IMR-90 (cell line): ENCODE measurements at regions not wholly inside any gene's neighbourhood (a gene's known extent, or its start where the extent isn't known, plus 50 kb on each side); places are given as distances from the start of the nearest gene placed in this dataset.

Source experiments
- ATAC-seq: fragments of 200-7000 bp; cut with Tn5 transposase; 2 replicates; pipeline ENCODE4 v1.9.1; 2020; ENCODE audit warnings: low read depth, mild to moderate bottlenecking, moderate library complexity
- BruUV-seq: library from RNA; stranded (reverse); fragments of 400-500 nt; replicated peaks from 2 replicates; lab custom pipeline; 2021; lab: Mats Ljungman, UMichigan
- CTCF ChIA-PET: fragments of 300-600 bp; formaldehyde crosslinking; extraction: SDS; loops from one replicate; lab custom pipeline; 2021; ENCODE audit warnings: antibody characterized with exemption; lab: Yijun Ruan, JAX
- POLR2A ChIA-PET: fragments of 300-600 bp; sonication (Branson Sonifier 250); formaldehyde crosslinking; loops from one replicate; lab custom pipeline; 2022; ENCODE audit warnings: antibody characterized with exemption; ENCODE audit not compliant: unreplicated experiment; lab: Charles Lee
- DNase-seq: peaks from one replicate; pipeline ENCODE4 v3.0.0; 2013
- H2AFZ ChIP-seq: replicated peaks from 2 replicates; pipeline ENCODE3; 2013; ENCODE audit warnings: low read length, mild to moderate bottlenecking; ENCODE audit not compliant: poor library complexity
- H2AK5ac ChIP-seq: 2 replicates; pipeline ENCODE4 v1.6.1; 2013; ENCODE audit warnings: low read depth, low read length, inconsistent platforms
- H2AK9ac ChIP-seq: replicated peaks from 2 replicates; pipeline ENCODE3; 2013; ENCODE audit warnings: mild to moderate bottlenecking, low read depth, low read length, moderate library complexity; ENCODE audit not compliant: poor library complexity
- H2BK120ac ChIP-seq: 2 replicates; pipeline ENCODE4 v1.6.1; 2013; ENCODE audit warnings: low read depth, low read length, inconsistent platforms
- H2BK15ac ChIP-seq: 3 replicates; pipeline ENCODE4 v1.6.1; 2013; ENCODE audit warnings: low read depth, low read length, inconsistent platforms
- H2BK20ac ChIP-seq: 2 replicates; pipeline ENCODE4 v1.6.1; 2013; ENCODE audit warnings: low read depth, mild to moderate bottlenecking, inconsistent platforms, low read length, moderate library complexity
- H2BK5ac ChIP-seq: 2 replicates; pipeline ENCODE4 v1.6.1; 2013; ENCODE audit warnings: mild to moderate bottlenecking, low read depth, low read length, inconsistent platforms; ENCODE audit not compliant: poor library complexity, severe bottlenecking
- H3K14ac ChIP-seq: replicated peaks from 2 replicates; pipeline ENCODE4 v1.6.1; 2013; ENCODE audit warnings: low read depth, low read length, inconsistent platforms
- H3K18ac ChIP-seq: 2 replicates; pipeline ENCODE4 v1.6.1; 2013; ENCODE audit warnings: low read depth, low read length, control low read depth
- H3K23ac ChIP-seq: 2 replicates; pipeline ENCODE4 v1.6.1; 2013; ENCODE audit warnings: low read depth, low read length, inconsistent platforms
- H3K27ac ChIP-seq: 2 replicates; pipeline ENCODE4 v1.5.1; 2013; ENCODE audit warnings: mild to moderate bottlenecking, control low read depth, low read length; ENCODE audit not compliant: insufficient read depth
- H3K27me3 ChIP-seq: 2 replicates; pipeline ENCODE4 v1.6.1; 2013; ENCODE audit warnings: low read length; ENCODE audit not compliant: control insufficient read depth, insufficient read depth
- H3K36me3 ChIP-seq: 2 replicates; pipeline ENCODE4 v1.6.1; 2013; ENCODE audit warnings: low read length, mixed read lengths; ENCODE audit not compliant: control insufficient read depth, insufficient read depth
- H3K4ac ChIP-seq: 2 replicates; pipeline ENCODE4 v1.6.1; 2013; ENCODE audit warnings: low read depth, low read length, inconsistent platforms
- H3K4me1 ChIP-seq: 2 replicates; pipeline ENCODE4 v1.6.1; 2013; ENCODE audit warnings: low read length, mixed read lengths; ENCODE audit not compliant: control insufficient read depth, insufficient read depth
- H3K4me2 ChIP-seq: 2 replicates; pipeline ENCODE4 v1.6.1; 2013; ENCODE audit warnings: low read depth, mild to moderate bottlenecking, control low read depth, low read length, moderate library complexity
- H3K4me3 ChIP-seq: 2 replicates; pipeline ENCODE4 v1.5.1; 2013; ENCODE audit warnings: low read depth, mild to moderate bottlenecking, control low read depth, low read length, moderate library complexity; ENCODE audit not compliant: insufficient read depth
- H3K56ac ChIP-seq: 2 replicates; pipeline ENCODE4 v1.6.1; 2013; ENCODE audit warnings: low read length, inconsistent platforms; ENCODE audit not compliant: insufficient read depth; ENCODE audit errors: extremely low read depth
- H3K79me1 ChIP-seq, 2 experiments: 2 replicates each; pipeline ENCODE4 v1.6.1; 2013; ENCODE audit warnings: low read length in 2 of 2, inconsistent platforms in 1 of 2, low read depth in 1 of 2
- H3K9ac ChIP-seq: 2 replicates; pipeline ENCODE4 v1.6.1; 2013; ENCODE audit warnings: low read depth, low read length, control low read depth
- H3K9me1 ChIP-seq: 2 replicates; pipeline ENCODE4 v1.6.1; 2013; ENCODE audit warnings: low read length, inconsistent platforms; ENCODE audit not compliant: insufficient read depth
- H3K9me3 ChIP-seq: 2 replicates; pipeline ENCODE4 v1.6.1; 2013; ENCODE audit warnings: low read length; ENCODE audit not compliant: control insufficient read depth, insufficient read depth
- H4K20me1 ChIP-seq: 2 replicates; pipeline ENCODE4 v1.6.1; 2013; ENCODE audit warnings: low read length, inconsistent platforms; ENCODE audit not compliant: insufficient read depth
- H4K5ac ChIP-seq: 2 replicates; pipeline ENCODE4 v1.6.1; 2013; ENCODE audit warnings: mild to moderate bottlenecking, low read depth, low read length, control low read depth
- H4K8ac ChIP-seq, 2 experiments: 2 replicates each; pipeline ENCODE4 v1.6.1; 2013; ENCODE audit warnings: low read depth in 2 of 2, low read length in 2 of 2, control low read depth in 1 of 2, inconsistent platforms in 1 of 2
- H4K91ac ChIP-seq: 2 replicates; pipeline ENCODE4 v1.6.1; 2013; ENCODE audit warnings: low read depth, low read length, inconsistent platforms; ENCODE audit not compliant: insufficient read depth
- WGBS, 2 experiments: methylation state at CpG; one replicate each; pipeline versions ENCODE4 v1.1.5 to v1.1.7; 2013; ENCODE audit warnings: missing lambda C conversion rate in 2 of 2; ENCODE audit not compliant: insufficient read length in 1 of 2; ENCODE audit errors: extremely low coverage in 2 of 2; 5-methylcytosine and 5-hydroxymethylcytosine counted together
- dilution Hi-C: fragments of 300-500 bp; cut with HindIII; formaldehyde crosslinking; loops from one replicate; pipeline ENCODE4 v1.14.3; 2018; ENCODE audit warnings: low sequenced_read_pairs; ENCODE audit not compliant: unreplicated experiment
- in situ Hi-C: fragments of 300-500 bp; cut with MboI; formaldehyde crosslinking; loops from 3 replicates; pipeline ENCODE4 v1.14.3; 2019; ENCODE audit warnings: low sequenced_read_pairs, inconsistent platforms, mixed read lengths
- intact Hi-C: fragments of 100-400 bp; cut with micrococcal nuclease; formaldehyde crosslinking; loops from 2 replicates; pipeline ENCODE4 v1.10.0; 2022
- TF ChIP-seq, protein P1 (sequence below): conservative IDR thresholded peaks from 2 replicates; pipeline ENCODE4 v1.5.1; 2012; ENCODE audit warnings: mild to moderate bottlenecking, low read depth, low read length, improper control_type of control experiment

DNA sequence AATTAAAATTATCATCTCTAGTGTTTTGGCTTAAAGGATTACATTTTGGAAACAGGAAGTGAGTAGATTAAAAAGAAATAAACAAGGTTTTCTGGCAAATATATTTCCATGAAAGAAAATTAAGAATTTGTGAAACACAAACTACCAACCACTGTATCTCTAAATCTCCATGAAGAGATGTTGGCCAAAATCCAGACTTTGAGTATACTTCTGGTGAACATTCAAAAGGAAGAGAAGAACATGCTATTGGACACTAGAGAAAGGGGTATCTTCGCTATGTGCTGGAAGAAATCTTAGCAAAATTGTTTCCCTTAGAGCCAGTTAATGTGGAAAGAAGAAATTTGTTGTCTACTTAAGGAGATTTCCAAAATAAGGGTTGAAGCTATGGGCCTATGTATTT is 710.4 kb upstream of the CTNND2 start:
- no TSS peak for BruUV-seq
- H2AK5ac ChIP-seq: no peak overlapping the region
- no peak overlapping the region for H3K4me3 ChIP-seq
- no peak overlapping the region for H4K5ac ChIP-seq
- WGBS, 2 experiments: no CpG with 5 or more reads among the region's 1 CpG
- no peaks in the 10 kb centered on the region for H3K36me3 ChIP-seq
- no peak overlapping the region for H3K4ac ChIP-seq
- H3K9me3 ChIP-seq: peaks cover 7% of the 10 kb centered on the region; the same call in 1 of the 2 replicates
- ATAC-seq (no peak), DNase-seq (no peak)
- no peak overlapping the region for H2BK15ac ChIP-seq
- H3K9ac ChIP-seq: no peak overlapping the region
- no peak overlapping the region for H2AFZ ChIP-seq
- H3K79me1 ChIP-seq: no peaks in the 10 kb centered on the region
- ChIA-PET POLR2A (no interaction called here), CTCF (interaction anchor here (0.5 kb wide), 1 partner anchor 1073 kb away, joined by 3 read pairs; no protein-coding TSS in a partner anchor)
- dilution Hi-C loops (no loop called here), in situ Hi-C loops (no loop called here), intact Hi-C loops (no loop called here)
- H2BK120ac ChIP-seq: no peak overlapping the region
- no peaks in the 10 kb centered on the region for H3K9me1 ChIP-seq
- no peaks in the 10 kb centered on the region for H4K20me1 ChIP-seq
- no peak overlapping the region for H3K23ac ChIP-seq
- no peak overlapping the region for H2AK9ac ChIP-seq
- TF ChIP-seq, protein P1, sequence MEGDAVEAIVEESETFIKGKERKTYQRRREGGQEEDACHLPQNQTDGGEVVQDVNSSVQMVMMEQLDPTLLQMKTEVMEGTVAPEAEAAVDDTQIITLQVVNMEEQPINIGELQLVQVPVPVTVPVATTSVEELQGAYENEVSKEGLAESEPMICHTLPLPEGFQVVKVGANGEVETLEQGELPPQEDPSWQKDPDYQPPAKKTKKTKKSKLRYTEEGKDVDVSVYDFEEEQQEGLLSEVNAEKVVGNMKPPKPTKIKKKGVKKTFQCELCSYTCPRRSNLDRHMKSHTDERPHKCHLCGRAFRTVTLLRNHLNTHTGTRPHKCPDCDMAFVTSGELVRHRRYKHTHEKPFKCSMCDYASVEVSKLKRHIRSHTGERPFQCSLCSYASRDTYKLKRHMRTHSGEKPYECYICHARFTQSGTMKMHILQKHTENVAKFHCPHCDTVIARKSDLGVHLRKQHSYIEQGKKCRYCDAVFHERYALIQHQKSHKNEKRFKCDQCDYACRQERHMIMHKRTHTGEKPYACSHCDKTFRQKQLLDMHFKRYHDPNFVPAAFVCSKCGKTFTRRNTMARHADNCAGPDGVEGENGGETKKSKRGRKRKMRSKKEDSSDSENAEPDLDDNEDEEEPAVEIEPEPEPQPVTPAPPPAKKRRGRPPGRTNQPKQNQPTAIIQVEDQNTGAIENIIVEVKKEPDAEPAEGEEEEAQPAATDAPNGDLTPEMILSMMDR: no peak
- H2BK5ac ChIP-seq: no peak overlapping the region
- no peak overlapping the region for H3K27ac ChIP-seq
- H3K4me2 ChIP-seq: no peak overlapping the region
- no peak overlapping the region for H4K91ac ChIP-seq
- H3K27me3 ChIP-seq: no peaks in the 10 kb centered on the region
- H4K8ac ChIP-seq: no peak overlapping the region
- no peak overlapping the region for H3K18ac ChIP-seq
- no peaks in the 10 kb centered on the region for H3K4me1 ChIP-seq
- no peak overlapping the region for H2BK20ac ChIP-seq
- H3K56ac ChIP-seq: no peak overlapping the region
- no peak overlapping the region for H3K14ac ChIP-seq
